ENCODE measurements at regions not wholly inside any gene's neighbourhood (a gene's known extent, or its start where the extent isn't known, plus 50 kb on each side); places are given as distances from the start of the nearest gene placed in this dataset.

- peak; percentile 63 for TF ChIP-seq CTCF (IDR thresholded peaks at IDR 0.05; ENCODE audit: control insufficient read depth, insufficient read depth, low read depth, low read length, missing control alignments)
- no peak for DNase-seq (ENCODE audit: low read depth)
- H3K4me3 ChIP-seq (ENCODE audit: control insufficient read depth, low read depth, low read length), result no peak overlapping the region
These were observed 585.7 kb upstream of the CAMK1G start for GRCh38 chr1:208997726-208998312.

GRCh38 chr1:209008586-209008985 lies 574.9 kb upstream of the CAMK1G start:
- no peak overlapping the region for H3K4me3 ChIP-seq (ENCODE audit: control insufficient read depth, low read depth, low read length)
- TF ChIP-seq CTCF (IDR thresholded peaks at IDR 0.05; ENCODE audit: control insufficient read depth, insufficient read depth, low read depth, low read length, missing control alignments), result no peak
- DNase-seq (ENCODE audit: low read depth), result no peak

DNA sequence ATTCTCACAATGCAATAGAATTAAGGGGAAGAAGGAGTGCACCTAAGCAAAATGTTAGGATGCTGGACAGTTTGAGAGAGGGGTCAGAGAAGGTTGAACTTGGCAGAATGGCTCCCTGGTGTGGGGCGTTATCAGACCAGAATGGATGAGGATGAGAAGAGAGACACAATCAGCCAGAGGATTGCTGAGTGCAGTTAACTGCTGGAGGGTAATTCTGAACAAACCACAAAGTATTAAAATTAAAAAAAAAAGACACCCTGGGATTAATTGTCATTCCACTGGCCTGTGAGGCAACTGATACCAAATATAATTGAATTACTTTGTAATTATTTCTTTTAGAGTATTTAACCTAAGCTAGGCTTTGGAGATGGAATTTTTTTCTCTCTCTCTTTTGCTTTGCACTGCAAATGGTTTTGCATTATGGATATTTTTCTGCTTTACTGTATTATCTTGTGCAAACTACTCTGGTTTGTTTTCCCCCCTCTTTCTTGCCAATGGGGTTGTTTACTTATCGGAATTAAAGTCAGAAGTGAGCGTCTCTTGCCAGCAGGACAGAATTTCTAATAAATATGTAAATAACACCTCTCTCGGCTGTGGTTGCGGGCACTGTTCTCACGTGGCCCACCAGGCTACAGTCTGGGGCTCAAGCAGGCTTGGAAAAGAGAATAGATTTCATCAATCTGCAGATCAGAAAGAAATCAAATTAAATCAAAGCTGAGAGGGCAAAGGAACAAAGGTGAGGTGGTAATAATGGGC lies 572.9 kb upstream of the CAMK1G start:
- no peak overlapping the region for H3K4me3 ChIP-seq (ENCODE audit: control insufficient read depth, low read depth, low read length)
- no peak for DNase-seq (ENCODE audit: low read depth)
- TF ChIP-seq CTCF (IDR thresholded peaks at IDR 0.05; ENCODE audit: control insufficient read depth, insufficient read depth, low read depth, low read length, missing control alignments), result no peak

- TF ChIP-seq CTCF (IDR thresholded peaks at IDR 0.05; ENCODE audit: control insufficient read depth, insufficient read depth, low read depth, low read length, missing control alignments), result no peak
- DNase-seq (ENCODE audit: low read depth), result no peak
- H3K4me3 ChIP-seq (ENCODE audit: control insufficient read depth, low read depth, low read length), result no peak overlapping the region
These were observed 570.9 kb upstream of the CAMK1G start for GRCh38 chr1:209012443-209013196.

- no peak for TF ChIP-seq CTCF (IDR thresholded peaks at IDR 0.05; ENCODE audit: control insufficient read depth, insufficient read depth, low read depth, low read length, missing control alignments)
- no peak for DNase-seq (ENCODE audit: low read depth)
These were observed 568.4 kb upstream of the CAMK1G start for GRCh38 chr1:209015092-209015491.

DNA sequence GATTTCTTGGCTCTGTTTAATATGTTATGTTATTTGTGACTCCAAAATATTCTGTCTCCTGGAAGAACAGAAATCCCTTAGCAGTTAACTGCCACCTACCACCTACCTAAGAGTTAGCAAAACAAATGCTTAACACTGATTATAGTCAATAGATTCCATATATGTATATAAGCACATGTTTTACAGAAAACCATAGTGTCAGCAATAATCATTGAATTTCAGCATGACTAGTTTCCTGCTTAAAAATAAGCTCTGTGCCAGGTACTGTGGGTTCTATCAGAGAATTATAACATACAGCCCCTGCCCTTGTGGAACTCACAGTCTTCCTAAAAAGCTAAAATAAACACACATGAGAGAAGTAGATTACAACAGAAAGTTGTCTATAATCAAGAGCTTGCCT lies 561.9 kb upstream of the CAMK1G start:
- TF ChIP-seq CTCF (IDR thresholded peaks at IDR 0.05; ENCODE audit: control insufficient read depth, insufficient read depth, low read depth, low read length, missing control alignments), result no peak
- no peak overlapping the region for H3K4me3 ChIP-seq (ENCODE audit: control insufficient read depth, low read depth, low read length)
- DNase-seq (ENCODE audit: low read depth), result no peak

More at GRCh38 chr1:209015092-209015491, 568.4 kb upstream of the CAMK1G start:
- no peak overlapping the region for H3K4me3 ChIP-seq (ENCODE audit: control insufficient read depth, low read depth, low read length)

All from AG09309 (cell line).